ENCODE measurements at regions not wholly inside any gene's neighbourhood (a gene's known extent, or its start where the extent isn't known, plus 50 kb on each side); places are given as distances from the start of the nearest gene placed in this dataset.

DNA sequence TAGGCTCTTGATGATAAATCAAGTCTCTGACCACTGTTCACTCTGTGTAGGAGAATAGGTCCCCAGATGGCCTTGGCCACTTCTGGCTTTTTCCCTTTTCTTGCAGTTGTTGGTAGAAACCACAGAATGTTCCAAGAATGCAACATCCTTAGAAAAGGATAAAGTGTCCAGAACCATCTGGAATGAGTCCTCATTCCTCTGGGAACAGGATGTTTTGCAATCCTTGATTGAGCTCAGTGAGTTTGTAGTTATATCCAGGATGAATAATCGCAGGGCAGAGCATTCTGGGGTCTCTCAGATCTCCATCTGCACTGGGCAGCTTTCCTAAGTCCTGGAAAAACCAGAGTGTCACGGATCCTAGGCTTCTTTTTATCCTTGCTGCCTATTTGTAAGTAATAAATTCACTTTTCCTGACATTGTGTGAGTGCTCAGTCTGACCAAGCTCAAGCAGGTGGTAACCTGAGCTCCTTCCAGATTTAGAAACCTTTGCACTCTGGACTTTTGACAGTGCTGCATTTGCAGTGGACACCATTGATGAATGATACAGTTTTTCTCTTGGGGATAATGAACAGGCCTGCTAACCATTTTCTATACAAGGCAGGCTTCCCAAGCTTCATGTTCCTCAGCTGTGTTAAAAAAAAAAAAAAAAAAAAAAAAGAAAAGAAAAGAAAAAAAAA, 1028.6 kb downstream of the OTOL1 start:
- H3K27me3 ChIP-seq (ENCODE audit: insufficient read depth) = no peaks in the 10 kb centered on the region
- no peaks in the 10 kb centered on the region for H4K20me1 ChIP-seq (ENCODE audit: insufficient read depth)
- no peak overlapping the region for H3K4me3 ChIP-seq (ENCODE audit: low read depth in 2 of 2, low read length in 1 of 2)
- 36% methylated on average over 2 of the region's 2 CpGs for WGBS (ENCODE audit: low lambda C conversion rate)
- no peak overlapping the region for H3K9ac ChIP-seq
- H3K9me2 ChIP-seq = no peaks in the 10 kb centered on the region
- DNase-seq = no peak
- peak overlapping the region in 1 of 2 experiments; percentile 65; a peak in 1 of 4 replicates for H3K27ac ChIP-seq (ENCODE audit: low read depth in 2 of 2, low read length in 1 of 2)
- H3F3A ChIP-seq (replicated peaks; ENCODE audit: insufficient read depth) = no peaks in the 10 kb centered on the region
- no peaks in the 10 kb centered on the region for H3K9me3 ChIP-seq
- no peak overlapping the region for H3K4me2 ChIP-seq
- H3K79me2 ChIP-seq (ENCODE audit: insufficient read depth) = no peaks in the 10 kb centered on the region
- no peaks in the 10 kb centered on the region for H3K4me1 ChIP-seq (ENCODE audit: control insufficient read depth in 1 of 2, insufficient read depth in 2 of 2, low read depth in 1 of 2, low read length in 1 of 2)
- CTCF ChIA-PET = no interaction called here
- H2AFZ ChIP-seq (ENCODE audit: low read depth) = no peak overlapping the region
- TF ChIP-seq TEAD4 (IDR thresholded peaks at IDR 0.05; ENCODE audit: borderline replicate concordance, insufficient read depth) (no peak), TCF12 (IDR thresholded peaks at IDR 0.05) (peak; percentile 39; the same call in 1 of the 2 replicates)
- POLR2A ChIA-PET = no interaction called here
- H3K36me3 ChIP-seq (replicated peaks in 1 of 2; ENCODE audit: control insufficient read depth in 1 of 2, insufficient read depth in 2 of 2, low read length in 1 of 2) = no peaks in the 10 kb centered on the region

DNA sequence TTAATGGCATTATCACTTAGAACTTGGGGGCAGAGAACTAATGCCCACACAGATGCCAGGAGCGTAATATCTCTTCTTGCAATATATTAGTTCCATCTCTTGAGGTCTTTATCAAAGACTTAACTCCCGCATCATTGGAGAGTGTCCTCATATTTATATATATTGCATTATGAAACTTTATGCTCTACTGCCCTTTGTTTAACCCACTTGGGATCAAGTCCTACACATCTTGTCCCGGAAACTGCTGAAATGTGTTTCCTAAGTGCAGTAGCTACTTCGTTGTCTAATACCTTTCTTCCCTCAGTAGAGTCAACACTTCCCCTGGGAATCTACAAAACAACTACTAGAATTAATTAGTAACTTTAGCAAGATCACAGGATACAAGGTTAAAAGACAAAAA, 1029.2 kb downstream of the OTOL1 start:
- POLR2A ChIA-PET = no interaction called here

More for the DNA sequence above, 1029.2 kb downstream of the OTOL1 start:
- no peak overlapping the region for H3K4me3 ChIP-seq (ENCODE audit: low read depth in 2 of 2, low read length in 1 of 2)
- no peaks in the 10 kb centered on the region for H3K79me2 ChIP-seq (ENCODE audit: insufficient read depth)
- H3K27ac ChIP-seq (ENCODE audit: low read depth in 2 of 2, low read length in 1 of 2) = peak overlapping the region in 1 of 2 experiments; percentile 65; a peak in 1 of 4 replicates
- H3K9me3 ChIP-seq = no peaks in the 10 kb centered on the region
- 85% methylated on average over 4 of the region's 4 CpGs for WGBS (ENCODE audit: low lambda C conversion rate)
- H3K27me3 ChIP-seq (ENCODE audit: insufficient read depth) = no peaks in the 10 kb centered on the region
- CTCF ChIA-PET = no interaction called here
- no peaks in the 10 kb centered on the region for H3K4me1 ChIP-seq (ENCODE audit: control insufficient read depth in 1 of 2, insufficient read depth in 2 of 2, low read depth in 1 of 2, low read length in 1 of 2)
- TF ChIP-seq POLR2AphosphoS5 (IDR thresholded peaks at IDR 0.05; ENCODE audit: low read depth, low read length) (no peak), SMC3 (IDR thresholded peaks at IDR 0.05; ENCODE audit: low read depth, low read length) (no peak), NFIC (IDR thresholded peaks at IDR 0.05; ENCODE audit: borderline replicate concordance) (no peak), USF1 (IDR thresholded peaks at IDR 0.05; ENCODE audit: borderline replicate concordance, low read depth) (no peak), EP300 (IDR thresholded peaks at IDR 0.05; ENCODE audit: borderline replicate concordance in 1 of 2, low read depth in 1 of 2, low read length in 1 of 2) (no peak), IRF3 (IDR thresholded peaks at IDR 0.05; ENCODE audit: low read depth, low read length) (no peak), TCF12 (IDR thresholded peaks at IDR 0.05) (no peak), JUND (IDR thresholded peaks at IDR 0.05) (no peak), NRF1 (IDR thresholded peaks at IDR 0.05; ENCODE audit: low read depth, low read length) (no peak), RXRA (IDR thresholded peaks at IDR 0.05; ENCODE audit: borderline replicate concordance, low read depth) (no peak), TAF1 (IDR thresholded peaks at IDR 0.05; ENCODE audit: borderline replicate concordance, low read depth, low read length) (no peak), ELF1 (IDR thresholded peaks at IDR 0.05) (no peak), FOXM1 (IDR thresholded peaks at IDR 0.05; ENCODE audit: low read depth) (no peak), TEAD4 (IDR thresholded peaks at IDR 0.05; ENCODE audit: borderline replicate concordance, insufficient read depth) (no peak), RCOR1 (IDR thresholded peaks at IDR 0.05; ENCODE audit: low read length) (no peak), RAD21 (IDR thresholded peaks at IDR 0.05; ENCODE audit: low read length) (no peak), REST (IDR thresholded peaks at IDR 0.05; ENCODE audit: low read depth, low read length) (no peak)
- TF ChIP-seq, protein P1, sequence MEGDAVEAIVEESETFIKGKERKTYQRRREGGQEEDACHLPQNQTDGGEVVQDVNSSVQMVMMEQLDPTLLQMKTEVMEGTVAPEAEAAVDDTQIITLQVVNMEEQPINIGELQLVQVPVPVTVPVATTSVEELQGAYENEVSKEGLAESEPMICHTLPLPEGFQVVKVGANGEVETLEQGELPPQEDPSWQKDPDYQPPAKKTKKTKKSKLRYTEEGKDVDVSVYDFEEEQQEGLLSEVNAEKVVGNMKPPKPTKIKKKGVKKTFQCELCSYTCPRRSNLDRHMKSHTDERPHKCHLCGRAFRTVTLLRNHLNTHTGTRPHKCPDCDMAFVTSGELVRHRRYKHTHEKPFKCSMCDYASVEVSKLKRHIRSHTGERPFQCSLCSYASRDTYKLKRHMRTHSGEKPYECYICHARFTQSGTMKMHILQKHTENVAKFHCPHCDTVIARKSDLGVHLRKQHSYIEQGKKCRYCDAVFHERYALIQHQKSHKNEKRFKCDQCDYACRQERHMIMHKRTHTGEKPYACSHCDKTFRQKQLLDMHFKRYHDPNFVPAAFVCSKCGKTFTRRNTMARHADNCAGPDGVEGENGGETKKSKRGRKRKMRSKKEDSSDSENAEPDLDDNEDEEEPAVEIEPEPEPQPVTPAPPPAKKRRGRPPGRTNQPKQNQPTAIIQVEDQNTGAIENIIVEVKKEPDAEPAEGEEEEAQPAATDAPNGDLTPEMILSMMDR (IDR thresholded peaks at IDR 0.05) = no peak
- no peak overlapping the region for H3K9ac ChIP-seq
- no peaks in the 10 kb centered on the region for H3K9me2 ChIP-seq
- no peak for DNase-seq
- H3K4me2 ChIP-seq = no peak overlapping the region
- no peaks in the 10 kb centered on the region for H4K20me1 ChIP-seq (ENCODE audit: insufficient read depth)
- H3F3A ChIP-seq (replicated peaks; ENCODE audit: insufficient read depth) = no peaks in the 10 kb centered on the region
- no peaks in the 10 kb centered on the region for H3K36me3 ChIP-seq (replicated peaks in 1 of 2; ENCODE audit: control insufficient read depth in 1 of 2, insufficient read depth in 2 of 2, low read length in 1 of 2)
- no peak overlapping the region for H2AFZ ChIP-seq (ENCODE audit: low read depth)
